NOMO-1 (cell line): ENCODE measurements at regions not wholly inside any gene's neighbourhood (a gene's known extent, or its start where the extent isn't known, plus 50 kb on each side); places are given as distances from the start of the nearest gene placed in this dataset.
"Not testable (repeated sequence)": the region's sequence is repeated elsewhere in the genome, so short reads cannot be mapped to it uniquely, and the experiment has no call there.

Experiments used
- DNase-seq, 2 experiments: peaks; one replicate each; lab custom pipeline; 2025; ENCODE audit not compliant: unreplicated experiment in 2 of 2; lab: John Stamatoyannopoulos, UW

DNA sequence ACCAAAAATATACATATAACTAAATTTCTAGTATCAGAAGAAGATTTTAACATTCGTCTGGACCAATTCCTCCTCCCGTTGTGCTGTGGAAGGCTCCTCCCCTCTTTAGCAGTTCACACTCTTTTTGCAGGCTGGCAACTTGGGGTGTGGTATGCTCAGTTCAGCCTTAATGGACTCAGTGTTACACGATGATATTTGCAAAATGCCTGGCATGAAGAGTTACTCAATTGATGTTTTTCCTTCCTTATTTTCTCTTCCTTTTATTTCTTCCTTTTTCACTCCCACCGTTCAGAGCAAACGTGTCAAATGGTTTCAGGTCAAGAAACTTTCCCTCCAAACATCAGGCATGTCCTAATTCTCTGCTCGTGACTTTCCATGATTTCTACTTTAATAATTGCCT, 248.3 kb downstream of the PHF14 start:
- peak; percentile 77 to 83 for DNase-seq

DNA sequence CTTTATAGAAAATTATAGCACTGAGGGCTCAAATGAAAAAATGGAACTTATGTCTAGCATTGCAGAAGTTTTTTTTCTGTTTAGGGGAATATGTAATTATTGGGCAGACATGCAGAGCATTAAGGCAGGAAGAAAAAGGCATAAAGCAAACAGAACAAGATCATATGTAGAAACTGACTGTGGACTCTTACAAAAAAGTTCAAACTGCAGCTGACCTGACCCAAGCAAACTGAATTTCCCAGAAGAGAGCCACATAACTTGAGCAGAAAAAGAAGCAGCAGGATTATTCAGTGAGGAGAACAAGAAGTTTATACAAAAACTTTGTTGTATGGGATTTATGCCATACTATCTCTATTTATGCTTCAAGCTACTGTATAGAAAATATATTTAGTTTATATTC, 250.9 kb downstream of the PHF14 start:
- no peak for DNase-seq

DNA sequence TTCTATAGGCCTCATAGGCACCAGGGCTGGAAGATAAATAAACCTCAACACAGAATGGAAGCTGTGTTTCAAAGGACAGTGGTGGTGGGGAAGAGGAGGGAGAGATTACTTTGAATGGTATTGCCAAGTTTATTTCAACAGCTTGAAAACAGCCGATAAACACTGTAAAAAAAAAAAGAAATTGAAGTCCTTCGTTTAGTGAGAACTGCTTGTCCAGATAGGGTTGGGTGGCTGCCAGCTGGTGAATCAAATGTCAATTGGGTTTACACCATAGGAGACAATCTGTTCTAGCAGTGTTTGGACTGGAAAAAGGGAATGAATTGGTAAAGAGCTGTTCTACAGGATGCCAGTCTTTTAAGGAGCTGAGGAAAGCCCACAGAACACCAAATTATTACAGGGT, 254.8 kb downstream of the PHF14 start:
- DNase-seq: no peak

DNA sequence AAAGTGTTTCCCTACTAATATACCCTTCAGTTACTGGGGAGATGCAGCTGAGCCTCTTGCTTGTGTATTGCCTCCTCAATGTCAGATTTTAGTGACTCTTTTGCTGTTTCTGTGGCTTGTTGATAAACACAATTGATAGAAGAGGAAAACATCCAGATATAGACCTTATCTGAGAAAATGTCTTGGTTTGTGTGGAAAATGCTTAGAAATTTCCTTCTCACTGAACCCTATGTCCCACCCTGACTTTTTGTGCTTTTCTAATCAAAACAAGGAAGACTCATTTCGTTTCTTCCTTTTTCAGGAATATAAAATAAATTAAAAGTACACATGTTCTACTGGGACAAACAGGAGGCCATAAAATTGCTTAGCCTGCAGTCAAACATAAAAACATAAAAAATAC, 257.5 kb downstream of the PHF14 start:
- DNase-seq: no peak

DNA sequence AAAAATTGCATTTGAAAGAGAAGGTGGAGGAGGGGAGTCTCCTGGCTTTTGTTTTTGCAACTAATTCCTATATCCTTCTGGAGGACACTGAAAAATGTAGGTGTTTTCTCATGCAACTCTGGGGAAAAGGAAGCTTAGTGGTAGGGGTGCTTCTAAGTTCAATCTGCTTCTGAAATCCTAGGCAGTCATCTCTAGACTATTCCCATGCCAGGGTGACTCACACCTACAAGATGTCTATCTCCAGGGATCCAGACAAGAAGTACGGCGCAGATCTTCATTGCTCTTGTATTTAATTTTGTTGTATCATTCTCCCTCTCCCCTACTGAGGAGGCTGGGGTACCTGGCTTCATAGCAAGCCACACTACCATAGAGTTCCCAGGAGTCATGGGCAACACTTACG, 258.8 kb downstream of the PHF14 start:
- DNase-seq: no peak

DNA sequence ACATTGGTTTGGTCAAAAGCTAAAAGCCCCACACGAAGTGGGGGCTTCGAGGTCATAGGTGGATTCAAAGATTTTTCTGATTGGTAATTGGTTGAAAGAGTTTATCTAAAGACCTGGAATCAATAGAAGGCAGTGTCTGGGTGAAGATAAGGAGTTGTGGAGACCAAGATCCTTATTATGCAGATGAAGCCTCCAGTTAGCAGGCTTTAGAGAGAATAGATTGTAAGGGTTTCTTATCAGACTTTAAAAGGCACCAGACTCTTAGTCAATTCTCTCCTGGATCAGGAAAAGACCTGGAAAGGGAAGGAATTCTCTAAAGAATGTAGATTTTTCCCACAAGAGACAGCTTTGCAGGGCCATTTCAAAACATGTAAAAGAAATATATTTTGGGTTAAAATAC, 260.2 kb downstream of the PHF14 start:
- DNase-seq: no peak

DNA sequence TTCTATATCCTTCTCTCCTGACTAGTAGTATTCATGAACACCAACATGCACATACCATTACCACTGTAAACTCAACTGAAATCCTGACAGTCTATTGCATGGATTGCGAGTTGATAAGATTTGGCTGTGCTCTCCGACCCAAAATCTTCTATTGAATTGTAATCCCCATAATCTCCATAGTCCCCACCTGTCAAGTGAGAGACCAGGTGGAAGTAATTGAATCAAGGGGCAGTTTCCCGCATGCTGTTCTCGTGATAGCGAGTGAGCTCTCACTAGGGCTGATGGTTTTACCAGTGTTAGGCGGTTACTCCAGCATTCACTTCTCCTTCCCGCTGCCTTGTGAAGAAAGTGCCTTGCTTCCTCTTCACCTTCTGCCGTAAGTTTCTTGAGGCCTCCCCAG, 261.8 kb downstream of the PHF14 start:
- DNase-seq: no peak

DNA sequence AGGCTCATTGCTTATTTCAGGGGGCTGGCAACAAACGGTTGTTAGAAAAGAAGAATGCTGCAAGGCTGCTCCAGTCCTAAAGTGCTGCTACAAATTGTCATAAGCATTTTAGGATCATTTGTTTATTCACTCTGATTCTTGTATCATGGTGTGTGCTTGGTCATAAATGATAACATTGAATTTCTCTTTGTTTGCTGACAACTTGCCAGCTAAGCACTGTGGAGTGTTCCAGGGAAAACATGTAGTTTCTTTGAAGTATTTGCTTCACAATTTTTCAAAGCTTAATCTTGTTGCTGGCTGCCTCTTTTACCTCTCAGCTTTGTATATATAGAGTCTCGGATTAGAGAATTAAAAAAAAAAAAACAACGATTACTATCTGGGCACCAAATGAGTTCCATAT, 263.0 kb downstream of the PHF14 start:
- DNase-seq: no peak

DNA sequence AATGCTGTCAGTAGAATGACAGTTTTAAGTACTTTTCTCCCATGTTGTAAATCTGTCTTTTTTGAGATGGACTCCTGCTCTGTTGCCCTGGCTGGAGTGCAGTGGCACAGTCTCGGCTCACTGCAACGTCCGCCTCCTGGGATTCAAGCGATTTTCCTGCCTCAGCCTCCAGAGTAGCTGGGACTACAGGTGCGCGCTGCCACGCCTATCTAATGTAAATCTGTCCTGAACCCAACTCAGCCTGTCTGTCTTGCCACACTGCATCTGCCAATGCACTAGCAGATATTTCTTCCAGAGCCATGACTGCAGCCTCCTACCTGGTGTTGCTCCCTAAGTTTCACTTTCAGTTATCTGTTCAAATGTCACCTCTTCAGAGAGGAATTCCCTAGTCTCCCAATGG, 264.1 kb downstream of the PHF14 start:
- no peak for DNase-seq

DNA sequence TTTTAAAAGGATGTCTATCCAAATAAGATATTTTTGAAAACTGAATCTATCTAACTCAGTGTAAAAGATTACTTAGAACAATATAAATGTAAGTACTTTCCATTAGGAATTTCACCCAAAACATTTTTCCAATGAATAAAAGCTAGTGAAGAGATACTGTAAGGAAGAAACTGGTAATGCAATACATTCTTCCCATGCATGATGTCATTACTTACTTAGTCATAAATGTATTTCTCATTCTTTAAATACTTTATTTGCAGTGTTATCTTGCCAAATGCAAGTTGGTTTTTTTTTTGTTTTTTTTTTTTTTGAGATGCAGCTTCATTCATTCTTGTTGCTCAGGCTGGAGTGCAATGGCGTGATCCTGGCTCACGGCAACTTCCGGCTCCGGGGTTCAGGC, 265.6 kb downstream of the PHF14 start:
- no peak for DNase-seq

DNA sequence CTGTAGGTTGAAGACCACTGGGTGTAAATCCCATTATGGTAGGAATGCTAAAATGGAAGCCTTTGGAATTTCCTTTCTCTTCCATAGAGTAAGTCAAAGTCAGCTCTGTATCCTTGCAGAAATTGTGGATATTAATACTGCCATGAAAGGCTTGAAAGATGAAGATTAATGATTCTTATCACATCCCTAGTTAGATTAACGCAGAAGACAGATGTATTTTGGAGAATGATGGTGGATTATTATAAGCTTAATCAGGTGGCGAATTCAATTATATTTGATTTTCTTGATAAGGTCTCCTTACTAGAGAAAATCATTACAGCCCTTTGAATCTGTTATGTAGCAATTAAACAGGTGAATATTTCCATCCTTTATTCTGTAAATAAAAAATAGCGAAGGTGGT, 270.1 kb downstream of the PHF14 start:
- DNase-seq: no peak

DNA sequence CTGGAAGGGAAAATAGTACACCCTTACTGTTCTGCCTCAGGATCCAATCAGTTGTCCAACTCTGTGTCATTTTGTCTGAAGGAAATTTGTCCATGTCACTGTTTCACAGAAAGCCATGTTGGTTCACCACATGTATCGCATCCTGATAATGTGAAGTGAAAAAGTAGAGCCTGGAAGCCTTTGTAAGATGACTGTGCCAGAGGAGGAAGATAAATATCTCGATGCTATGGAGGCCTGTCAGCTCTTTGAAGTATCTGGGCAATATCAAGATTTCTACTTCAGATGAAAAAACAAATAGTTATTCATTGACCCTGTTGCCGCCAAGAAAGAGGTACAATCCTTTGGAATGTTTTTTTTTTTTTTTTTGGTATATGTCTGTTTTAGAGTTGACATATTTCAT, 270.5 kb downstream of the PHF14 start:
- no peak for DNase-seq

DNA sequence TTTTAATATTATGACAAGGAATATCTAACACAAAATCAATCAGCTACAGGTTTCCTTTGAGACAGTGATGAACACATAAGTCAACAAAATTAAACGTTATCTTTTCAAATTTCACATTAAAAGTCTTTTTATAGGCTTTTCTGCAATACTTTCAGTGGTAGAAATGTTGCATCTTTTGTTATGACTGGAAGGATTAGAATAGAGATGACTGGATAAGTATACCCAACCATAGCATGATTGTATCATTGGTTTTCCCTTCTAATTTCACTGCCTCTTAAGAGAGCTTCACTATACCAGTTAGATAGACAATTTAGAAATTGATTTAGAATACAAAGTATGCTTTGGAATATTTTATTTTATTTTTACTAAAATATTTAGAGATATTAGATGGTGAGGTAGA, 273.9 kb downstream of the PHF14 start:
- no peak for DNase-seq

DNA sequence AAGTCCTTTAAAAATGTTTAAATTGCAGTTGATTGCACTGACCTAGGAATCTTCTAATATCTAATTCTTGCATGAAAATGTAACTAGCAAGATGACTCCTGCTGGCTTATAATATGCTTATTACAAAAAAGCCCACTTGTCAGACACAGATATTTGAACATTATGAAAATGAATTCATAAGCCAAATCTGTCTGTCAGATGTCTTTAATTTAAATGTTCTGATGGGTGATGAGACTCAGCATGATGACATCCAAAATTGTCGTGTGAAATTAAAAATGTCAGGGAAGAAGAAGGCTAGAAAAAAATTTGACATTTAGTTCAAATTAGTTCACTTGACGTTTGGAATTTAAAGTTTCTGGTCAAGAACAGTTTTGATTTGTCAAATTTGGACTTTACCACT, 277.8 kb downstream of the PHF14 start:
- DNase-seq: no peak

DNA sequence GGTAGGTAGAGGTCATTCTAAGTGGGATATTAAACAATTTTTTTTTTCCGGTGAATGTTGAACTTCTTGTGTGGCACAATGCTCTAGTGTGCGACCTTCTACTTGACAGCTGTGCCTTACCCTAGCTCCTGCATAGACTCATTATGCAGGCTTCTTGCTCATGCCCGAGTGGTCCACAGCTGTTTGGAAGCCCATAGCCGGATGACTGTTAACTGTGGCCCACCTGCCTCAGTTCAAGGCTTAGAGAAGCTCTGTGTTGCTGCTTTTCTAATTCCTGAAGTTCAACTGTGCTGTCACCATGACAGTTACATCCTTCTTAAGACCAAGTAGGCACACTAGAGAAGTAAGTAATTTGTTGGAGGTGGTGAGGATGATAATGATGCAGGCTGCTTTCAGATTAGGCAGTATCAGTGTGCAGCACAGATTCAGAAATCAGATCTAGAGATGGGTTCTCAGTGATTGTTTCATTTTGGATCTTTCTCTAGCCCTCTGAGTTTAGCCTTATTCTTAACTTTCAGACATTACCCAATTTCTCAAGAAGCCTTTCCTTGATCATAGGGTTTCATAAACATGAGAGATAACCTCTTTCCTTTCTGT, 278.4 kb downstream of the PHF14 start:
- no peak for DNase-seq

DNA sequence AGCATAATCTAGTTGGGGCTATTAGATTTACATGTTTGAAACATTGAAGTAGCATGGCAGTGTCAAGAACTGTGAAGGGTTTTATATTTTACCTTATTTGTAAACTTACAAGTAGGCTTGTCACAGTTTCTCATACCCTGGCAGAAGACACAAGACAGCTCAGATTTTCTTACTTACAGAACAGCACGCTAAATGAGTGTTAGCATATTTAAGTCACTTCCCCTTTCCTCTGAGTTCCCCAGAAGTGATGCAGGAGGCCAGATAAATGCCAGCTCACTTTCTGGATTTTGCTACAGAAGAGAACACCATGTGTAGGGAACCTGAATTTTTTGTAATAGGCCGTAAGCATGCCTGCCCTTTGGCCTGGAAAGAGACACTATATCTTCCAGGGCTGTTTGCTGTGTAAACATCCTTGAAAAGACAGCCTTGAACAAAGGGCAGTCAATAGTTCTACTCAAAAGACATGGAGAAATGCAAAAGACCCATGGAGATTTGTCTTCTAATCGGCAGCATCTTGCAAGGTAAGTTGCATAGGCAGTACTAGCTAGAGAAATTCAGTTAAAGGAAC, 279.1 kb downstream of the PHF14 start:
- DNase-seq: peak in 1 of 2 experiments; percentile 24

DNA sequence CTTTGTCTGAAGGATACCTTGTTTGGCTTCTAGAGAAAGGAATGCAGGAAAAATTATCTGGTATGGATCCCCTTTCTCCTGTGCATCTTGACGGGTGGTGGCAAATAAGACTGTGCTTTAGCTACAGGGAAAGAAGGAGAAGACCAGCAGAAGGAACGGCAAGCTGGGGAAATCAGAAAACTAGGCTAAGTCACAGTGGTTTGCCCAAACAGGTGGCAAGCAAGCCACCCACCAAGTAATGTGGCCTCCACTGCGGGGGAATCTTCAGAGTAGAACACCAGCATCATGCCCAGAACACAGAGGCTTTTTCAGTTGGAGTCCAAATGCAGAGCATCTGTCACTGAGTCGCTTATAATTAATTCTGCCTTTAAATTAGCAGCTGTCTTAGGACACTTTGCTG, 282.8 kb downstream of the PHF14 start:
- no peak for DNase-seq

DNA sequence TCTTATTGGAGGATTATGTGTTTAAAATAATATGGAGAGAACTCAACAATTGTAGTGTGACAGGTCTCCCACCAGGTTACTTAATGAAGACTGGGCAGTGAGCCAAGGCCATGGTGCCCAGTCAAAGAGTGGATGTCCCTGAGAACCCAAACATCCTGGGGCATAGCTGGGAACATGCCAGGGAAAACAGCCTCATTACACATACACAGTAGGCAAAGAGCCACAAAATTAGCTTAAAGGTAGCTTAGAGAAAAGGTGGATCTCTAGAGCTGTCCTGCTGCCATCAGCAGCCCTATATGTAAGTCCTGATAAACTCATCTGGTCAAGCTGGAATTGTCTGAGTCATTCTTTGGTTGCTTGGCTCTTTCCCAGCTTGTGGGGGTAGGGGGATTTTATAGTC, 287.8 kb downstream of the PHF14 start:
- no peak for DNase-seq

DNA sequence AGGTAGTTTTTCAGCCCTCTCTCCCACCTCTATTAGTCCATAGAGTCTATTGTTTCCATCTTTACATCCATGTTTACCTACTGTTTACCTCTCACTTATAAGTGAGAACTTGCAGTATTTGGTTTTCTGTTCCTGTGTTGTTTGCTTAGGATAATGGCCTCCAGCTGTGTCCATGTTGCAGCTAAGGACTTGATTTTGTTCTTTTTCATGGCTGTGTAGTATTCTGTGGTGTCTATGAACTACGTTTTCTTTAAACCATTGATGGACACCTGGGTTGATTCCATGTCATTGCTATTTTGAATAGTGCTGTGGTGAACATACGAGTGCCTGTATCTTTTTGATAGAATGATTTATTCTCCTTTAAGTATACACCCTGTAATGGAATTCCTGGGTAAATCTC, 292.4 kb downstream of the PHF14 start:
- no peak for DNase-seq

DNA sequence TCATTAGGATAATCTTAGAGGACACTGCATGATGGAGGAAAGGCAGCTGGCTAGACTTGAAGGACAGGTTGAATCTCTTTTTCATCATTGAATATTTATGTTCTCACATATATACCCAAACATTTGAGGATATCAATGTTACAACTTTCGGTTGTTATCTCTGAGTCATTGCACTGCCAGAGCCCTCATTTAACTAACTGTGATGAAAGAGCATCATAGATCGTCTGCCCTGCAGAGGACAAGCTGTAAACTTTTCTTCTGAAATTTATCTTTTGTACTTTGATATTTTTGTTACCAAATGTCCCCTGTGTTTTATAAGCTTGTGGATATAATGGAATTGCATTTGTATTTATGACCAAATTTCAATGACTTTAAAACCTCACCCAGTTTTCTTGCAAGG, 298.7 kb downstream of the PHF14 start:
- no peak for DNase-seq

DNA sequence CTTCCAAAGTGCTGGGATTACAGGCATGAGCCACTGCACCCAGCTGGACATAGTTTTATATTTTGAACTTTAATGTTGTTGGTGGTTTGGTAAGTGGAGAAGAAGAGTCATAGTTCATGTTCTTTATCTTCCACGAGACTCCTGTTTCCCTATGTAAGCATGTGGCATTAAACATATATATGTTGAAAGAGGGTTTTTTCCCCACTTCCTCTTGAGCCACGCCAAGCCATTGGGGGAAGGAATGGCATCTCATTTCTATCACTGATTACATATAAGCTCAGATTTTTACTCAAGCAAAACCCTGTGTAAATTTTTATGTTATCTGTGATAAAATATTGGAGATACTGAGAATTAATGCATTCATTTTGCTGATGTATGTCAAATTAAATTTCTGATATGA, 300.4 kb downstream of the PHF14 start:
- DNase-seq: no peak

DNA sequence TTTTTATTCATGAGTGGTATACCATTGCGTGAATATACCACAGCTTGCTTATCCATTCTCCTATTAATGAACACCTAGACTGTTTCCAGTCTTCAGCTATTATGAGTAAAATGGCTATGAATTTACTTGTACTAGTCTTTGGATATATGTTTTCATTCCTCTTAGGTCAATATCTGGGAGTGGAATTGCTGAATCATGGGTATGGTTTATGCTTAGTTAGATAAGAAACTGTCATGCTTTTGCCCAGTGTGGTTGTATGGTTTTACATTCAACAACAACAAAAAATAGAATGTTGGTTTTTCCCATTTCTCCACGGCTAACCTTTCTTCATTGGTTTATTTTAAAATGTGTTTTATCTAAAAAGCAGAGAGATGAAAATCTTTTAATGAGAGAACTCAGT, 308.3 kb downstream of the PHF14 start:
- no peak for DNase-seq

DNA sequence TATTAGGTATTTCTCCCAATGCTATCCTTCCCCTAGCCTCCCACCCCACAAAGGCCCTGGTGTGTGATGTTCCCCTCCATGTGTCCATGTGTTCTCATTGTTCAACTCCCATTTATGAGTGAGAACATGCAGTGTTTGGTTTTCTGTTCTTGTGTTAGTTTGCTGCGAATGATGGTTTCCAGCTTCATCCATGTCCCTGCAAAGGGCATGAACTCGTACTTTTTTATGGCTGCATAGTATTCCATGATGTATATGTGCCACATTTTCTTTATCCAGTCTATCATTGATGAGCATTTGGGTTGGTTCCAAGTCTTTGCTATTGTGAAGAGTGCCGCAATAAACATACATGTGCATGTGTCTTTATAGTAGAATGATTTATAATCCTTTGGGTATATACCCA, 309.9 kb downstream of the PHF14 start:
- not testable (repeated sequence) for DNase-seq
